Dermis blood vessel endothelial cell (primary cell): ENCODE measurements at regions not wholly inside any gene's neighbourhood (a gene's known extent, or its start where the extent isn't known, plus 50 kb on each side); places are given as distances from the start of the nearest gene placed in this dataset.
"Not testable (repeated sequence)": the region's sequence is repeated elsewhere in the genome, so short reads cannot be mapped to it uniquely, and the experiment has no call there.

ENCODE experiments used
- DNase-seq: peaks from one replicate; pipeline ENCODE4 v3.0.0; 2010

DNA sequence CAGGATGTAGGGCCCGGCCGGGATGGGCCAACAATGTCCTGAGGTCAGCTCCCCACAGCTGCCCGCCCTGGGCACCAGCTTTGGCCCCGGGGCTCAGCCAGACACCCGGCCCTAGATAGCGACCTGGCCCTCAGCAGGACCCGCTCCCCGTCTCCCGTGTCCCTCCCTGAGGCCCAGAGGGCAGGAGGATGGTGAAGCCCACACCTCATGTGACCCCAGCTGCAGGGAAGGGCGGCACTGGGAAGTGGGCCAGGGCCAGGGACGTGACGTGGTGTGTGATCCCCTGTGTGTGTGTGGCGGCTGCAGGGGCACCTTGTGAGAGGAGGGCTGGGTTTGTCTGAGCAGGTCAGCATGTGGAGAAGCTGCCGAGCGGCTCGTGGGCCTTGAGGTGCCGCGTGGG is 213.9 kb downstream of the TMEM121 start:
- DNase-seq, result not testable (repeated sequence)

DNA sequence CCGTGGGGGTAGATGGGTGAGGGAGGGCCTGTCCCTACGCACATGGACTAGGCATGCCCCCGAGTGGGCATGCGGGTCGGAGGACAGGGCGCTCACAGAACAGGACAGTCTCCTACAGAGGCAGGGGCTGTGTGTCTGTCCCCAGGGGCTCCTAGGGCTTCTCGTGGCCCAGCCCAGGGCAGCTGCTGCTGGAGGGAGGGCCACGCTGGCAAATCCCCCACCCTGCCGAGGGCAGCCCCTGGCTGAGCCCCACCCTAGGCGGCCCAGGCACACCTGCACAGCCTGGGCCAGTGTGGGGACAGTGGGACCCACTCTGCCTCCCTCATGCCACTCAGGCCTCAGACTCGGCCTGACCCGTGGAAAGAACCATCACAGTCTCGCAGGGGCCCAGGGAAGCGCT is 214.6 kb downstream of the TMEM121 start:
- not testable (repeated sequence) for DNase-seq

GRCh38 chr14:105741707-105742530 is 215.5 kb downstream of the TMEM121 start:
- DNase-seq, result not testable (repeated sequence)

DNA sequence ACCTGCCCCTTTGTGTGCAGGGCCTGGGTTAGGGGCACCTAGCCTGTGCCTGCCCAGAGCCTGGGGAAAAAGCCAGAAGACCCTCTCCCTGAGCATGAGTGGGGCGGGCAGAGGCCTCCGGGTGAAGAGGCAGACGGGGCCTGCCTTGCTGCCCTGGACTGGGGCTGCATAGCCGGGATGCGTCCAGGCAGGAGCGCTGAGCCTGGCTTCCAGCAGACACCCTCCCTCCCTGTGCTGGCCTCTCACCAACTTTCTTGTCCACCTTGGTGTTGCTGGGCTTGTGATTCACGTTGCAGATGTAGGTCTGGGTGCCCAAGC is 216.1 kb downstream of the TMEM121 start:
- no peak for DNase-seq

- DNase-seq, result not testable (repeated sequence)
Measured at GRCh38 chr14:105742904-105743701, 216.7 kb downstream of the TMEM121 start.

- DNase-seq, result not testable (repeated sequence)
Measured at GRCh38 chr14:105744213-105744787, 217.9 kb downstream of the TMEM121 start.

DNA sequence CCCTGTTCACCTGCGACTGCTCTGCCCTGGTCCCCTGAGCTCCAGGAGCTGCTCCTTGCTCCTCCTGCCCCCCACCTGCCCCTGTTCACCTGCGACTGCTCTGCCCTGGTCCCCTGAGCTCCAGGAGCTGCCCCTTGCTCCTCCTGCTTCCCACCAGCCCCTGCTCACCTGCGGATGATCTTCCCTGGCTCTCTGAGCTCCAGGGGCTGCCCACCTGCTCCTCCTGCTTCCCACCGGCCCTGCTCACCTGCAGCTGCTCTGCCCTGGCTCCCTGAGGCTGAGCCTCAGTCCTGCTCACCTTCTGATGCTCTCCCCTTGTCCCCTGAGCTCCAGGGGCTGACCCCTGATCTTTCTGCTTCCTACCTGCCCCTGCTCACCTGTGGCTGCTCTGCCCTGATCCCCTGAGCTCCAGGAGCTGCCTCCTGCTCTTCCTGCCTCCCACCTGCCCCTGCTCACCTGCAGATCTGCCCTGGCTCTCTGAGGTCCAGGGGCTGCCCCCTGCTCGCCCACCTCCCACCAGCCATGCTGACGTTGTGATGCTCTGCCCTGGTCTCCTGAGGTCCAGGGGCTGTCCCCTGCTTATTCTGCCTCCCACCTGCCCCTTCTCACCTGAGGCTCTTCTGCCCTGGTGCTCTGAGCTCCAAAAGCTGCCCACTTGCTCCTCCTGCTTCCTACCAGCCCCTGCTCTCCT is 219.2 kb downstream of the TMEM121 start:
- DNase-seq, result no peak

GRCh38 chr14:105746124-105746514 is 219.7 kb downstream of the TMEM121 start:
- no peak for DNase-seq

GRCh38 chr14:105746800-105747502 is 220.6 kb downstream of the TMEM121 start:
- not testable (repeated sequence) for DNase-seq

GRCh38 chr14:105747503-105748203 is 221.3 kb downstream of the TMEM121 start:
- DNase-seq, result not testable (repeated sequence)

DNA sequence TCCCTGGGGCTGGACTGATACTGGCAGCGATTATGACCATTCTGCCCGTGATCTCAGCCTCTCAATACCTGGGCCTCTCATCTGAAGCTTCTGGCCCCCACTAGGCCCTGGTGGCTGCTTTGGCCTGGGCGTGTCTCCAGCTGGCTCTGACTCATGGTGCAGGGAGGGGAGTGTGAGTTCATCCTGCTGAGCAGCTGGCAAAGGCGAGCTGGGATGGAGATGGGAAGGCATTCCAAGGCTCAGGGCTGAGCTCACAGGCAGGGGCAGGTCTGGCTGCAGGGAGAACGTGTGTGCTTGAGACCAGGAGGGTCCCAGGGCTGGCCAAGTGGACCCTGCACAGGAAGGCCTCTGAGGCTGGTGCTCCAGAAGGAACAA is 221.8 kb downstream of the TMEM121 start:
- DNase-seq, result no peak

- not testable (repeated sequence) for DNase-seq
Measured at GRCh38 chr14:105748710-105749109, 222.3 kb downstream of the TMEM121 start.

DNA sequence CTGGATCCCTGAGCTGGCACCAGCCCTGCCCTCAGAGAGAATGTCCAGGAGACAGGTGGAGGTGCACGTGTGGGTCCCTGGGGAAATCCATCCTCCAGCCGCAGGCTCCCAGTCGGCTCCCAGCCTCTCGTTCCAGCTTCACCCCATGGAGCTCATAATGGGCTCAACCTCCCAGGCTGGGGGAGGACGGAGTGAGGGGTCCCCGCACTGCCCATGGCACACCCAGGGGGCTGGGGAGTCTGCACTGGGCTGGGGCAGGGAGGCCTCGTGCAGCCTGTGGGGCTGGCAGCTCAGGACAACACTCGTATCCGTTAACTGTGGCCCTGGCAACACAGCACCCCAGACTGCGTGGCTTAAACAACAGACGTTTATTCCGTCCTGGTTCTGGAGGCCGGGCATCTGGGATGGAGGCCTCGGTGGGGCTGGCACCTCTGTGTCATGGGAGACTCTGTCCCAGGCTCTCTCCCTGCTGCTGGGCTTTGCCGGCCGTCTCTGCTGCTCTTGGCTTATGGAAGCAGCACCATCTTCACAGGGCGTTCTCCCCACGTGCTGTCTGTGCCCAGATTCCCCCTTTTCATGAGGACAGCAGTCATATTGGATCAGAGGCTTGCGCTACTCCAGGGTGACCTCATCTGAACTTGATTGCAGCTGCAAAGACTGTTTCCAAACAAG is 223.6 kb downstream of the TMEM121 start:
- DNase-seq, result not testable (repeated sequence)

DNA sequence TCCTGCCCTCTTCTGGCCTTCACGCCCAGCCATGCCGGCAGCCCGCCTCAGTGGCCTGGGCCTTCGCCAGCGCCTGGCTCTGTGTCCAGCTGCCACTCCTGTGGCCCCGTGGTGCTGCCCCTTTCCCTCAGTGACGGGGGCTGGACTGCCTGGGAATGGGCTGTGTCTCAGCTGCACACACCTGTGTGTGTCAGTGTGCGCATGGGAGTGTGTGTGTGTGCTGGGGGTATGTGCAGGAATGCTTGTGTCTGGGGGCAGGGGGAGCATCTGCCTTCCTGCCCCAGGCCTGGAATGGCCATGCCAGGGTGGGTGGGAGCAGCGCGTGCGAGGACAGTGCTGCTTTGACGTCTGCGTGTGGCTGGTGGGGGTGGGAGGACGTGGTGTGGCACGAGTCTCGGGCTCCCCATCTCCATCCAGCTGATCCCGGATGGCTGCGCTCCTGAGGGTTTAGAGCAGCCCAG is 224.9 kb downstream of the TMEM121 start:
- not testable (repeated sequence) for DNase-seq

GRCh38 chr14:105752420-105752819 is 226.0 kb downstream of the TMEM121 start:
- not testable (repeated sequence) for DNase-seq

GRCh38 chr14:105760691-105761344 is 234.4 kb downstream of the TMEM121 start:
- no peak for DNase-seq

- DNase-seq, result not testable (repeated sequence)
Measured at GRCh38 chr14:105761345-105761740, 235.0 kb downstream of the TMEM121 start.

GRCh38 chr14:105761842-105762241 is 235.5 kb downstream of the TMEM121 start:
- DNase-seq, result no peak

- not testable (repeated sequence) for DNase-seq
Measured at GRCh38 chr14:105762262-105762661, 235.9 kb downstream of the TMEM121 start.

GRCh38 chr14:105764254-105764901 is 238.0 kb downstream of the TMEM121 start:
- not testable (repeated sequence) for DNase-seq
